Vagina (tissue), 2 donors: ENCODE measurements at regions not wholly inside any gene's neighbourhood (a gene's known extent, or its start where the extent isn't known, plus 50 kb on each side); places are given as distances from the start of the nearest gene placed in this dataset.

Experiments
- DNase-seq, 2 donors: peaks; one replicate each; pipeline ENCODE4 v3.0.0-alpha.2; 2017; ENCODE audit errors: extremely low spot score in 2 of 2
- H3K27ac ChIP-seq: fragments of 200-600 bp; sonication (generic); one replicate; pipeline ENCODE4 v1.5.1; 2019
- H3K27me3 ChIP-seq: fragments of 200-600 bp; sonication (generic); one replicate; pipeline ENCODE4 v1.5.1; 2019
- H3K36me3 ChIP-seq, 2 donors: fragments of 200-600 bp; sonication (generic); one replicate each; pipeline ENCODE4 v1.5.1; 2017 to 2019
- H3K4me1 ChIP-seq: fragments of 200-600 bp; sonication (generic); one replicate; pipeline ENCODE4 v1.5.1; 2019
- H3K4me3 ChIP-seq, 2 donors: fragments of 200-600 bp; sonication (generic); 1 replicate in 1 of 2; 2 replicates in 1 of 2; pipeline ENCODE4 v1.5.1; 2016 to 2019
- H3K9me3 ChIP-seq: fragments of 200-600 bp; sonication (generic); one replicate; pipeline ENCODE4 v1.5.1; 2019
- POLR2A ChIP-seq, 2 donors: fragments of 450-650 bp; IDR thresholded peaks; one replicate each; pipeline ENCODE4 v1.6.1; 2017; ENCODE audit warnings: antibody characterized with exemption in 2 of 2, mild to moderate bottlenecking in 2 of 2, moderate library complexity in 2 of 2
- POLR2AphosphoS5 ChIP-seq, 2 donors: sonication (generic); formaldehyde crosslinking; IDR thresholded peaks; one replicate each; pipeline ENCODE4 v1.9.0; 2017; ENCODE audit warnings: antibody characterized with exemption in 2 of 2, mild to moderate bottlenecking in 2 of 2, low read depth in 1 of 2; ENCODE audit not compliant: insufficient read depth in 1 of 2
- intact Hi-C: fragments of 100-400 bp; cut with DNase I; formaldehyde crosslinking; loops from one replicate; pipeline ENCODE4 v1.15.1; 2023
- TF ChIP-seq, protein P1 (sequence below), 3 experiments: fragments of 450-650 bp in 2 of 3; fragments of 200-600 bp in 1 of 3; sonication (generic) in 1 of 3; IDR thresholded peaks; one replicate each; pipeline ENCODE4 v1.5.1; 2017 to 2019; ENCODE audit warnings: antibody characterized with exemption in 3 of 3, mild to moderate bottlenecking in 2 of 3, moderate library complexity in 2 of 3

DNA sequence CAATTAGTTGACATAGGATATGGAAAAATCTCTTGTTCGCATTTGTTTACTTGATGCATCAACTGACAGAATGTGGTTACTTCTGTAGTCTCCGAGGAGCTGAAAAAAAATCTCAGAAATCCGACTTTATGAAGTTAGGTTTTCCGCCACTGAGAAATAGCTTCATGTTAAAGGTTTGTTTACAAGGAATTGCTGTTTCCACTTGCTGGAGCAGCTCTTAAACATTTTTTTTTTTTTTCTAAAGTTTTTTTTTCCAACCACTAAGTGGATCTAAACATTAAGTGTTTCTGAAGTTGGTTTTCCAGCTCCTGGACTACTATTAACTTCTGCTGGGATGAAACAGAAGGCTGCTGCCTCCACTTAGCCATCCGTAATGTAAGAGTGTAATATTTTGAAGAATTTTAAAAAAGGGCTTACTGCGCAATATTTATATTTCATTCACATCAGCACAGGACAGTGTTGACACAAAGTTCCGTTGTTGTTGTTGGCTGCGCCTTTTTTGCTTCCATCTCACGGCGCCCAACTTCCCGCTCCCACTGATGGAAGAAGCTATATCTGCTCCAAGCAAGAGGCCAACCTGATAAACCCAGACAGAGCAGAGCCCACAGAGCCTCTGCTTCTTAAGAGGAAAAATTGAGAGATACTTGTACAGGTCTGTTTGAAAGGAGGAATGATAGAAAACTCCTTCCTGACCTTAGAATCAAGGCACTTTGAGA is 167.7 kb upstream of the KCNJ16 start:
- no peak overlapping the region for H3K27ac ChIP-seq
- no peaks in the 10 kb centered on the region for H3K36me3 ChIP-seq
- H3K27me3 ChIP-seq = no peaks in the 10 kb centered on the region
- H3K4me3 ChIP-seq = no peak overlapping the region
- intact Hi-C loops = no loop called here
- no peaks in the 10 kb centered on the region for H3K4me1 ChIP-seq
- TF ChIP-seq POLR2AphosphoS5 (IDR thresholded peaks at IDR 0.05; ENCODE audit: insufficient read depth in 1 of 2, low read depth in 1 of 2) (no peak), POLR2A (IDR thresholded peaks at IDR 0.05) (no peak)
- TF ChIP-seq, protein P1, sequence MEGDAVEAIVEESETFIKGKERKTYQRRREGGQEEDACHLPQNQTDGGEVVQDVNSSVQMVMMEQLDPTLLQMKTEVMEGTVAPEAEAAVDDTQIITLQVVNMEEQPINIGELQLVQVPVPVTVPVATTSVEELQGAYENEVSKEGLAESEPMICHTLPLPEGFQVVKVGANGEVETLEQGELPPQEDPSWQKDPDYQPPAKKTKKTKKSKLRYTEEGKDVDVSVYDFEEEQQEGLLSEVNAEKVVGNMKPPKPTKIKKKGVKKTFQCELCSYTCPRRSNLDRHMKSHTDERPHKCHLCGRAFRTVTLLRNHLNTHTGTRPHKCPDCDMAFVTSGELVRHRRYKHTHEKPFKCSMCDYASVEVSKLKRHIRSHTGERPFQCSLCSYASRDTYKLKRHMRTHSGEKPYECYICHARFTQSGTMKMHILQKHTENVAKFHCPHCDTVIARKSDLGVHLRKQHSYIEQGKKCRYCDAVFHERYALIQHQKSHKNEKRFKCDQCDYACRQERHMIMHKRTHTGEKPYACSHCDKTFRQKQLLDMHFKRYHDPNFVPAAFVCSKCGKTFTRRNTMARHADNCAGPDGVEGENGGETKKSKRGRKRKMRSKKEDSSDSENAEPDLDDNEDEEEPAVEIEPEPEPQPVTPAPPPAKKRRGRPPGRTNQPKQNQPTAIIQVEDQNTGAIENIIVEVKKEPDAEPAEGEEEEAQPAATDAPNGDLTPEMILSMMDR (IDR thresholded peaks at IDR 0.05) = no peak
- no peak for DNase-seq
- H3K9me3 ChIP-seq = no peaks in the 10 kb centered on the region

DNA sequence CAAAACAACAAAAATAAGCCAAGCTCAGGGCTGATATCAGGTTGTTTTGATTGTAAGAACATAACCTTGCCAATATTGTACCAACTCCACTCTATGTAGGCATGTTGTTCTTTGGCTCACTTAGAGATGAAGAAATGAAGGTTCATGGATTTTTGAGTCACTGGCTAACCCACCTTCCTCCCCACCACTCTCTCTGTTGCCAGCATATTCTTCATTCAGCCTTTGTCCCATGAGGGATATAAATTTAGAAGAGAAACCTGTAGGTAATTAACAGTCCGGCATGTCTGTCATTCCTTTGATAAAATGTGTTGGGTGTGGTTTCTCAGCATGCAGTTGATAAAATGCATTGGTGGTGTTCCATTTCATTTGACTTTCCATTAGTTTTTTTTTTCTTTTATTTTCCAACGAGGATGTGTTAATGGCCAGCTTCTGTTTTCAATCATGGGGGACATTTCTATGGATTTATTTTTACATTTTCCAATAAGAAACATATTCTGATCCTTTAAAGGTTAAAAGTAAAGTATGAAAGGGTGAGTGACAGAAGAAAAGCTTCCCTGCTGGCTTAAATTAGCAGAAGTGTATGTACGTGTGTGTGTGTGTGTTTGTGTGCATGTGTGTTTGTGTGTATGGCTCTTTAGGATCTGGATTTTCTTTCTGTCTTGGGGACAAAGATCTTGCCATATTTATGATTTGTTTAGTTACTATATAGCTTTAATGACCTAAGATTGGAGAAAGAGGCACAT is 166.2 kb upstream of the KCNJ16 start:
- intact Hi-C loops = no loop called here
- no peak for DNase-seq
- no peaks in the 10 kb centered on the region for H3K36me3 ChIP-seq
- no peak for TF ChIP-seq POLR2AphosphoS5 (IDR thresholded peaks at IDR 0.05; ENCODE audit: insufficient read depth in 1 of 2, low read depth in 1 of 2)
- TF ChIP-seq, protein P1 (IDR thresholded peaks at IDR 0.05) = no peak
- no peak for TF ChIP-seq POLR2A (IDR thresholded peaks at IDR 0.05)
- no peaks in the 10 kb centered on the region for H3K4me1 ChIP-seq
- H3K27ac ChIP-seq = no peak overlapping the region
- H3K4me3 ChIP-seq = no peak overlapping the region
- H3K27me3 ChIP-seq = no peaks in the 10 kb centered on the region
- H3K9me3 ChIP-seq = no peaks in the 10 kb centered on the region

DNA sequence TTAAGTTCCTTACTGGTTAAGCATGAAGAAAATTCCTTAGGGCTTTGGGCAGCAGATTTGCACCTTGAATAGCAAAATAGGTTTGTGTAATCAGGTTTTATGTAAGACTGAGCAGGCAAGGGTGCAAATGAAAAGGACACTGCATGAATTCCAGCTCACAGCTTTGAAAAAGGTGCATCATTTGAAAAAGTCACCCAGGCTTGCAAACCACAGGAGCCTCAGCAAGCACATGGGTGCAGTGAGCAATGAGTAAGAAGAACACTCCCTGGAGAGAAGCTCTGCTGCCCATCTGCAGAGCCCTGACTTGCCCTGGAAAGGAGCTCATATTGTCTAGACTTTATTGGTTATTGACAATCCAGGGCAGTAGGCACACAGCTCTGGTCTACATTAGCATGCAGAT is 165.6 kb upstream of the KCNJ16 start:
- intact Hi-C loops = no loop called here
- Histone ChIP-seq H3K27me3 (no peaks in the 10 kb centered on the region), H3K4me3 (no peak overlapping the region), H3K27ac (no peak overlapping the region), H3K9me3 (no peaks in the 10 kb centered on the region), H3K36me3 (no peaks in the 10 kb centered on the region), H3K4me1 (no peaks in the 10 kb centered on the region)
- no peak for TF ChIP-seq POLR2AphosphoS5 (IDR thresholded peaks at IDR 0.05; ENCODE audit: insufficient read depth in 1 of 2, low read depth in 1 of 2)
- no peak for DNase-seq

DNA sequence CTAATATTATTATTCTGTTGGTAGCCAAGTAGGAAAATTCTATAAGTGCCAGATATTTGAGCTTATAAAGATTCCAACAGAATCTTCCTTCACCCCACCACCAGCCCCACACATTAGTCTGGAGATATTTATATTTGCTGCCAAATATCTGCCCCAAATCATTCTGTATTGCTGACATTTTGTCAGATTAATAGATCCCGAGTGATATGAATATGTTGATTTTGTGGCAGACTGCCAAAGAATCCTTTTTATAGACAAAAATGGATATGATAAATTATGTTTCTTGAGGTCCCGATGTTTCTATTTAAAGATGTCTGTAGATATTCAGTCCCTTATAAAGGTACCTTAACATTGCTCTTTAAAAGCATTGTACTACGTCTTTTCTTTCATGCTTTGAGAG is 162.2 kb upstream of the KCNJ16 start:
- TF ChIP-seq POLR2AphosphoS5 (IDR thresholded peaks at IDR 0.05; ENCODE audit: insufficient read depth in 1 of 2, low read depth in 1 of 2) (no peak), POLR2A (IDR thresholded peaks at IDR 0.05) (no peak)
- TF ChIP-seq, protein P1 (IDR thresholded peaks at IDR 0.05) = no peak
- no peak overlapping the region for H3K27ac ChIP-seq
- no peaks in the 10 kb centered on the region for H3K36me3 ChIP-seq
- no peak for DNase-seq
- intact Hi-C loops = no loop called here
- H3K4me3 ChIP-seq = no peak overlapping the region
- H3K27me3 ChIP-seq = no peaks in the 10 kb centered on the region
- H3K9me3 ChIP-seq = no peaks in the 10 kb centered on the region
- H3K4me1 ChIP-seq = no peaks in the 10 kb centered on the region

DNA sequence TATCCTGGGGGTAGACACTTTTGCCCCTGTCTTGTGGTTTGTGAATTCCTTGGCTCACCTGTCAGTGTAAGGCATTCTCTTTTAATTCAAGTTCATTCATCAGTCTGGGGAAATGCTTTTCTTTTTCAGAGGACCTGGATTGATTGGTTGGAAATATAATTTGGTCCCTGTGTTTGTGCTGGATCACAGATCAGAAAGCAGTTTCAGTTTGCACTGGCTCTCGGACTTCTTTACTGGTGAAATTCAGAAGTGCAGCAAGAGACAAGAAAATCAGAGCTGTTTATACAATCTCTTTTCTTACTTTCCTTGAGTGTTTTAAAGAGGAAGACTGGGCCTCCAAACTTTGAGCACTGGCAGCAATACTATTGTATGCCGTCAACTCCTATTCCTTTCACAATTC is 161.8 kb upstream of the KCNJ16 start:
- no peak for DNase-seq
- intact Hi-C loops = no loop called here
- Histone ChIP-seq H3K9me3 (no peaks in the 10 kb centered on the region), H3K27me3 (no peaks in the 10 kb centered on the region), H3K4me1 (no peaks in the 10 kb centered on the region), H3K4me3 (no peak overlapping the region), H3K27ac (no peak overlapping the region), H3K36me3 (no peaks in the 10 kb centered on the region)
- TF ChIP-seq, protein P1 (IDR thresholded peaks at IDR 0.05) = no peak
- TF ChIP-seq POLR2A (IDR thresholded peaks at IDR 0.05) (no peak), POLR2AphosphoS5 (IDR thresholded peaks at IDR 0.05; ENCODE audit: insufficient read depth in 1 of 2, low read depth in 1 of 2) (no peak)
